Ectodermal cell (in vitro differentiated cells): ENCODE measurements at regions not wholly inside any gene's neighbourhood (a gene's known extent, or its start where the extent isn't known, plus 50 kb on each side); places are given as distances from the start of the nearest gene placed in this dataset.

ENCODE experiments used
- H3K27ac ChIP-seq: 2 replicates; pipeline ENCODE4 v1.7.0; 2013; ENCODE audit warnings: mild to moderate bottlenecking, low read depth, low read length; ENCODE audit not compliant: insufficient read depth, poor library complexity, severe bottlenecking
- H3K27me3 ChIP-seq: 2 replicates; pipeline ENCODE4 v1.7.0; 2013; ENCODE audit warnings: mild to moderate bottlenecking, low read length; ENCODE audit not compliant: insufficient read depth, control insufficient read depth, poor library complexity, severe bottlenecking
- H3K36me3 ChIP-seq: one replicate; pipeline ENCODE4 v1.7.0; 2013; ENCODE audit warnings: low read length; ENCODE audit not compliant: control insufficient read depth, insufficient read depth
- H3K4me1 ChIP-seq: one replicate; pipeline ENCODE4 v1.7.0; 2013; ENCODE audit warnings: low read length; ENCODE audit not compliant: control insufficient read depth, insufficient read depth
- H3K4me3 ChIP-seq: 2 replicates; pipeline ENCODE4 v1.7.0; 2013; ENCODE audit warnings: low read depth, low read length, control low read depth; ENCODE audit not compliant: insufficient read depth
- H3K9me3 ChIP-seq: 2 replicates; pipeline ENCODE4 v1.7.0; 2013; ENCODE audit warnings: mild to moderate bottlenecking, low read length, moderate library complexity; ENCODE audit not compliant: control insufficient read depth
- whole genome bisulfite sequencing, 2 experiments: methylation state at CpG; one replicate each; pipeline ENCODE4 v1.1.7; 2013; ENCODE audit warnings: missing lambda C conversion rate in 2 of 2; 5-methylcytosine and 5-hydroxymethylcytosine counted together

- no peak overlapping the region for H3K27ac ChIP-seq
- 92 to 93% methylated on average over 16 of the region's 16 CpGs for WGBS, 2 experiments
- no peaks in the 10 kb centered on the region for H3K27me3 ChIP-seq
- H3K4me1 ChIP-seq, result no peaks in the 10 kb centered on the region
- H3K4me3 ChIP-seq, result no peak overlapping the region
- H3K36me3 ChIP-seq, result no peaks in the 10 kb centered on the region
- no peaks in the 10 kb centered on the region for H3K9me3 ChIP-seq
Observed at GRCh38 chr5:2696156-2696807, 55.2 kb downstream of the IRX2 start.

- H3K9me3 ChIP-seq, result no peaks in the 10 kb centered on the region
- WGBS, 2 experiments, result 91% methylated on average over 8 of the region's 8 CpGs
- no peak overlapping the region for H3K4me3 ChIP-seq
- no peaks in the 10 kb centered on the region for H3K36me3 ChIP-seq
- H3K27ac ChIP-seq, result no peak overlapping the region
- no peaks in the 10 kb centered on the region for H3K4me1 ChIP-seq
- H3K27me3 ChIP-seq, result no peaks in the 10 kb centered on the region
Observed at GRCh38 chr5:2695200-2695891, 56.1 kb downstream of the IRX2 start.

GRCh38 chr5:2691530-2691929, 59.9 kb downstream of the IRX2 start:
- Histone ChIP-seq H3K4me1 (no peaks in the 10 kb centered on the region), H3K4me3 (no peak overlapping the region), H3K27ac (no peak overlapping the region), H3K27me3 (no peaks in the 10 kb centered on the region), H3K36me3 (no peaks in the 10 kb centered on the region), H3K9me3 (no peaks in the 10 kb centered on the region)
- WGBS, 2 experiments, result 89 to 100% methylated on average over 1 of the region's 1 CpG

GRCh38 chr5:2690293-2690692, 61.2 kb downstream of the IRX2 start:
- H3K4me1 ChIP-seq, result no peaks in the 10 kb centered on the region
- no peaks in the 10 kb centered on the region for H3K36me3 ChIP-seq
- no peaks in the 10 kb centered on the region for H3K27me3 ChIP-seq
- no peak overlapping the region for H3K4me3 ChIP-seq
- H3K27ac ChIP-seq, result no peak overlapping the region
- 83 to 86% methylated on average over 5 to 6 of the region's 6 CpGs for WGBS, 2 experiments
- H3K9me3 ChIP-seq, result no peaks in the 10 kb centered on the region

- Histone ChIP-seq H3K36me3 (no peaks in the 10 kb centered on the region), H3K4me1 (no peaks in the 10 kb centered on the region), H3K27me3 (no peaks in the 10 kb centered on the region), H3K9me3 (no peaks in the 10 kb centered on the region), H3K4me3 (no peak overlapping the region), H3K27ac (no peak overlapping the region)
- WGBS, 2 experiments, result 95 to 98% methylated on average over 5 of the region's 5 CpGs
Observed at GRCh38 chr5:2688586-2688985, 62.9 kb downstream of the IRX2 start.

- WGBS, 2 experiments, result 86 to 89% methylated on average over 7 of the region's 7 CpGs
- H3K36me3 ChIP-seq, result no peaks in the 10 kb centered on the region
- H3K4me3 ChIP-seq, result no peak overlapping the region
- H3K27me3 ChIP-seq, result no peaks in the 10 kb centered on the region
- H3K4me1 ChIP-seq, result no peaks in the 10 kb centered on the region
- no peaks in the 10 kb centered on the region for H3K9me3 ChIP-seq
- no peak overlapping the region for H3K27ac ChIP-seq
Observed at GRCh38 chr5:2687746-2688145, 63.7 kb downstream of the IRX2 start.

- no peak overlapping the region for H3K4me3 ChIP-seq
- no peak overlapping the region for H3K27ac ChIP-seq
- 70 to 72% methylated on average over 28 of the region's 28 CpGs for WGBS, 2 experiments
Observed at GRCh38 chr5:2686321-2687124, 65.0 kb downstream of the IRX2 start.

GRCh38 chr5:2685651-2686272, 65.7 kb downstream of the IRX2 start:
- no peaks in the 10 kb centered on the region for H3K4me1 ChIP-seq
- WGBS, 2 experiments, result 86 to 88% methylated on average over 3 to 4 of the region's 4 CpGs
- no peaks in the 10 kb centered on the region for H3K9me3 ChIP-seq
- H3K27ac ChIP-seq, result no peak overlapping the region
- H3K27me3 ChIP-seq, result no peaks in the 10 kb centered on the region
- H3K36me3 ChIP-seq, result no peaks in the 10 kb centered on the region
- no peak overlapping the region for H3K4me3 ChIP-seq

More at GRCh38 chr5:2686321-2687124, 65.0 kb downstream of the IRX2 start:
- Histone ChIP-seq H3K4me1 (no peaks in the 10 kb centered on the region), H3K9me3 (no peaks in the 10 kb centered on the region), H3K36me3 (no peaks in the 10 kb centered on the region), H3K27me3 (no peaks in the 10 kb centered on the region)

- Histone ChIP-seq H3K27ac (no peak overlapping the region), H3K4me1 (no peaks in the 10 kb centered on the region), H3K27me3 (no peaks in the 10 kb centered on the region), H3K4me3 (no peak overlapping the region), H3K9me3 (no peaks in the 10 kb centered on the region), H3K36me3 (no peaks in the 10 kb centered on the region)
- 95 to 96% methylated on average over 11 of the region's 11 CpGs for WGBS, 2 experiments
Observed at GRCh38 chr5:2684606-2685005, 66.9 kb downstream of the IRX2 start.

GRCh38 chr5:2683720-2684119, 67.8 kb downstream of the IRX2 start:
- WGBS, 2 experiments, result 86 to 89% methylated on average over 13 to 14 of the region's 14 CpGs
- H3K4me3 ChIP-seq, result no peak overlapping the region
- no peak overlapping the region for H3K27ac ChIP-seq
- no peaks in the 10 kb centered on the region for H3K4me1 ChIP-seq
- H3K36me3 ChIP-seq, result no peaks in the 10 kb centered on the region
- no peaks in the 10 kb centered on the region for H3K27me3 ChIP-seq
- H3K9me3 ChIP-seq, result no peaks in the 10 kb centered on the region
